ENCODE measurements at regions not wholly inside any gene's neighbourhood (a gene's known extent, or its start where the extent isn't known, plus 50 kb on each side); places are given as distances from the start of the nearest gene placed in this dataset.

GRCh38 chr10:100672199-100672598 lies 73.2 kb upstream of the PAX2 start:
- H2BK5ac ChIP-seq (ENCODE audit: low read depth, low read length, poor library complexity, severe bottlenecking): no peak overlapping the region
- H2BK120ac ChIP-seq (ENCODE audit: low read depth, low read length): no peak overlapping the region
- no peak overlapping the region for H3K9ac ChIP-seq (ENCODE audit: low read depth, low read length)
- intact Hi-C loops (cut with micrococcal nuclease): no loop called here
- ATAC-seq (ENCODE audit: low read depth) (no peak), DNase-seq (no peak)
- H3K18ac ChIP-seq (ENCODE audit: low read depth, low read length): no peak overlapping the region
- H3K27ac ChIP-seq (ENCODE audit: insufficient read depth, low read length): no peak overlapping the region
- POLR2A ChIA-PET (ENCODE audit: unreplicated experiment): no interaction called here
- H2AFZ ChIP-seq (replicated peaks; ENCODE audit: low read length, poor library complexity): no peak overlapping the region
- BruUV-seq (replicated peaks): no TSS peak
- H4K91ac ChIP-seq (ENCODE audit: insufficient read depth, low read depth, low read length): no peak overlapping the region
- dilution Hi-C loops (cut with HindIII; ENCODE audit: low sequenced_read_pairs, unreplicated experiment): no loop called here
- H3K79me1 ChIP-seq (ENCODE audit: low read depth in 1 of 2, low read length in 2 of 2): no peaks in the 10 kb centered on the region
- CTCF ChIA-PET: no interaction called here
- H4K8ac ChIP-seq (ENCODE audit: low read depth in 2 of 2, low read length in 2 of 2): no peak overlapping the region
- no peak overlapping the region for H3K4me3 ChIP-seq (ENCODE audit: insufficient read depth, low read depth, low read length)
- H3K14ac ChIP-seq (replicated peaks; ENCODE audit: low read depth, low read length): no peak overlapping the region
- no CpG with 5 or more reads among the region's 3 CpGs for WGBS, 2 experiments (ENCODE audit: extremely low coverage in 2 of 2, insufficient read length in 1 of 2)
- H2BK15ac ChIP-seq (ENCODE audit: low read depth, low read length): no peak overlapping the region
- no peak overlapping the region for H3K23ac ChIP-seq (ENCODE audit: low read depth, low read length)
- H4K5ac ChIP-seq (ENCODE audit: low read depth, low read length): no peak overlapping the region
- no peak overlapping the region for H3K56ac ChIP-seq (ENCODE audit: extremely low read depth, insufficient read depth, low read length)
- peaks cover 47% of the 10 kb centered on the region for H3K27me3 ChIP-seq (ENCODE audit: control insufficient read depth, insufficient read depth, low read length)
- no peak overlapping the region for H2AK9ac ChIP-seq (replicated peaks; ENCODE audit: low read depth, low read length, poor library complexity)
- TF ChIP-seq MXI1 (IDR thresholded peaks at IDR 0.05; ENCODE audit: borderline replicate concordance, low read depth, low read length) (no peak), MAZ (IDR thresholded peaks at IDR 0.05; ENCODE audit: borderline replicate concordance, low read depth, low read length) (no peak), NFE2L2 (IDR thresholded peaks at IDR 0.05; ENCODE audit: low read depth, low read length) (no peak), CTCF (conservative IDR thresholded peaks at IDR 0.05; ENCODE audit: low read depth, low read length) (no peak), RCOR1 (IDR thresholded peaks at IDR 0.05; ENCODE audit: insufficient replicate concordance, low read length) (no peak), RAD21 (IDR thresholded peaks at IDR 0.05; ENCODE audit: low read length) (no peak), BHLHE40 (IDR thresholded peaks at IDR 0.05; ENCODE audit: low read depth, low read length) (no peak), POLR2A (IDR thresholded peaks at IDR 0.05; ENCODE audit: low read depth, low read length) (no peak), SMC3 (IDR thresholded peaks at IDR 0.05; ENCODE audit: low read depth, low read length) (no peak), CHD1 (IDR thresholded peaks at IDR 0.05; ENCODE audit: low read depth, low read length) (no peak), USF2 (IDR thresholded peaks at IDR 0.05; ENCODE audit: low read depth, low read length) (no peak), RFX5 (IDR thresholded peaks at IDR 0.05; ENCODE audit: low read depth, low read length) (no peak), CEBPB (IDR thresholded peaks at IDR 0.05; ENCODE audit: low read depth, low read length) (no peak), ELK1 (IDR thresholded peaks at IDR 0.05; ENCODE audit: borderline replicate concordance, low read depth, low read length) (no peak)
- H3K4me2 ChIP-seq (ENCODE audit: low read depth, low read length): no peak overlapping the region
- H3K36me3 ChIP-seq (ENCODE audit: control insufficient read depth, insufficient read depth, low read length): no peaks in the 10 kb centered on the region
- no peak overlapping the region for H2AK5ac ChIP-seq (ENCODE audit: low read depth, low read length)
- no peak overlapping the region for H2BK20ac ChIP-seq (ENCODE audit: low read depth, low read length)
- H3K9me3 ChIP-seq (ENCODE audit: control insufficient read depth, insufficient read depth, low read length): no peaks in the 10 kb centered on the region
- H3K4me1 ChIP-seq (ENCODE audit: control insufficient read depth, insufficient read depth, low read length): no peaks in the 10 kb centered on the region
- no peaks in the 10 kb centered on the region for H4K20me1 ChIP-seq (ENCODE audit: insufficient read depth, low read length)
- in situ Hi-C loops (cut with MboI; ENCODE audit: low sequenced_read_pairs): loop anchor here (5.0 kb wide), 1 partner anchor 205 kb away; no protein-coding TSS in a partner anchor
- H3K9me1 ChIP-seq (ENCODE audit: insufficient read depth, low read length): no peaks in the 10 kb centered on the region
- H3K4ac ChIP-seq (ENCODE audit: low read depth, low read length): no peak overlapping the region
